HG03066 (cell line): ENCODE measurements at regions not wholly inside any gene's neighbourhood (a gene's known extent, or its start where the extent isn't known, plus 50 kb on each side); places are given as distances from the start of the nearest gene placed in this dataset.

Experiments used
- ATAC-seq: cut with Tn5 transposase; IDR thresholded peaks from one replicate; pipeline ENCODE4 v1.9.1; 2021; ENCODE audit warnings: low read depth; ENCODE audit not compliant: unreplicated experiment

DNA sequence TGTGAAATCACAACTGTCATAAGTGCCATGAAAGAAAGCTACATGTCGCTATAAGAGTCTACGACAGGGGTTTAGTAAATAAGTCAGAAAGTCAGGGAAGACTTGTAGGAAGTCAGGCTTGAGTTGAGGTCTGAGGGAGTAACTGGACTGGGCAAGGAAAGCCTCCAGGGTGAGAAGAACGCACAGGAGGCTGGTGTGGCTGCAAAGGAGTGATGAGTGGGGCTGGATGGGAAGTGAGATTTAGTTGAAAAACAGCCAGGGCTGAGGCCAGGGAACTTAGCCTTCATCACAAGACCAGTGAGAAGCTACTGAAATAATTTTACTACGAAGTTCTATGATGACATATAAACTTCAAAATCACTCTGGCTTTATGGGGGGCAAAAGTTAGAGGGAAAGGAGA, 763.7 kb upstream of the PHF14 start:
- no peak for ATAC-seq

DNA sequence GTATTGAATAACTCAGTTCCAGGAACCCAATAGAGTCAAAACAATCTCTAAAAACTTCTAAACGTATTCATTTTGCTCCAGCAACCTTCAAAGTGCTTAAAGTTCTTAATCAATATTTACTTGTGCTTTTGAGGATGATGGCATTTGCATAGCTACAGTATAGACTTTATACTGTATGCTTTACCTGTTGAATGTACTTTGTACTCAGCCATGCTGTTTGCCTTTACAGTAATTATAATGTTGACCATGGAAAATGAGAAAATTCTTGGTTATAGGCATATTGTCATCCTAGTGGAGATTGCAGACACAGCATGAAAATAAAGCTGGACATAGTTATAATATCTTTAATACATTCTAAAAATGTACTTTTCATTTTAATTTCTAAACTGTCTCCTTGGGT, 762.7 kb upstream of the PHF14 start:
- no peak for ATAC-seq

DNA sequence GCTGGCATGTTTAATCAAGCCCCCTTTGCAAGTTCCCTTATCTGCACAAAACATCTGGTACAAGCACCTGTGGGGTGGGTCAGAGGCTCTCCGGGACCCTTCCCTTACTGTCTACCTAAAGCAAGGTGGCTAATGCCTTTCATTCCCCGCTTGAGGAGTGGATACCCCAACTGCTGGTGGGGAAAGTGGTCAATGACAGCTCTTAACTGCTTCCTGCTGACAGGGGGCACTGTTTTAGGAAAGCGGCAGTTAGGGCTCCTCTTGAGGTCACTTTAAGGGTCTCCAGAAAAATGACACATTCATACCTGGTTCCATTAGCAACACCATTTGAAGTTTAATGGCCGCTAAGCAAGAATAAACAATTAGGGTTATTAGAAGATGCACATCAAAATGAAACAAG, 761.8 kb upstream of the PHF14 start:
- ATAC-seq: no peak

DNA sequence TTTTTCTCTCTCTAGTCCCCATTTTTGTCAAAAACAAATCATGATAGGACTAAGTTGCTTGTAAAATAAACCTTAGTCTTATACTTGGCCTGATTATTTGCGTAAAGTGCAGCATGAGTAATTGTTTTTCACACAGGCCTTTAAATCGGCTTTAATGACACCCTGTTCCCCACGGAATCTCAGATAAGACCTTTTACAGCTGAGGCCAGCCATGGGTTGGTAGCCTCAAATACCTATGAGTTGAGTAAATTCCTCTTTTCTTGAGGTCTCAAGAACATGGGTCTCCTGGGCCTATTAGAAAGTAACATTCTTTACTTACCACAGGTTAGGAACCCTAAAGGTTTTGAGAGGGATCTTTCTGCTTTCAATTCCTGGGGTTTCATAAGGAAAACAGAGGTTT, 761.0 kb upstream of the PHF14 start:
- no peak for ATAC-seq

DNA sequence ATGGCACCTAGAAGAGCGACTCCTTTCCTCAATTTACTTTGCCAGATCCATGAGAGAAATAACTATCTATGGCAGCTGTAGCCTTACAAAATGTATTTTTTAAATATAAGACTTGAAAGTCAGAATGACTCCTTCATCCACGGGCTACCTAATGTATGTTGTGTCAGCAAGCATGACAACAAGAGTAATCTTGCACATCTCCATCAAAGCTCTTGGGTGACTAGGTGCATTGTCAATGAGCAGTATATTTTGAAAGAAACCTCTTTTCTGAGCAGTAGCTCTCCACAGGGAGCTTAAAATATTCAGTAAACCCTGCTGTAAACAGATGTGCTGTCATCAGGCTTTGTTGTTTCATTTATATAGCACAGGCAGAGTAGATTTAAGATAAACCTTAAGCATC, 757.2 kb upstream of the PHF14 start:
- no peak for ATAC-seq

DNA sequence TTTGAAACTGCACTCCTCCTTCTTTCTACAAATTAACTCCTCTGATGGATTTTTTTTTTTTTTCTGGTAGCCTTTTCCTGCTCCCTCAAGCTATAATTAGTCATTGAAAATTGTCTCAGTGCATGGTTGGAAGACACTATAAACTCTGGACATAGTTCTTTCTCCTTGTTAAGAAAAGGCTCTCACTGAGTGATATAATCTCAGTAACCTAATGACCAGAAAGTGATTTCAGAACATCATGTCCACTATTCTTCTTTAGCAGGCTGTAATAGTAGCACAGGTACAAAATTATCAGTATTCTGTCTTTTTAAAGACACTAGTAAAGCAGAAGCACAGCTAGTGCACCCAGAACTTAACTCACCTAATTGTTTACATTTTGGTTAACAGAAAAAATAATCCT, 752.6 kb upstream of the PHF14 start:
- ATAC-seq: no peak

DNA sequence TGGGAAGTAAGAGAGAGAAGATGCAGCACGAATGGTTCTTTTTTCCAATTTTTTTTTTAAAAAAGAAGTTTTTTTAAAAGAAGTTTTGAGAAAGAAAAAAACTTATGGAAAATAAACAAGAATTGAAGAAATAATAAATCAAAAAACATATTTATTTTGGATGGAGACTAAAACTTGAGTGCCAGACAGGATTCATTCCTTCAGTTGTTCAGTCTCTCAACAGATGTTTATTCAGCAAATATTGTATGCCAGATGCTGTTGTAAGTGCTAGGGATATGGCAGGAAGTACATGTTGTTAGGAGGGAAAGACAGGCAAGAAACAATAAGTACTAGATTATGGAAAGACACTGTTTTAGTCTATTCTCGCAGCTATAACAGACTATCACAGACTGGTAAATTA, 750.7 kb upstream of the PHF14 start:
- no peak for ATAC-seq

DNA sequence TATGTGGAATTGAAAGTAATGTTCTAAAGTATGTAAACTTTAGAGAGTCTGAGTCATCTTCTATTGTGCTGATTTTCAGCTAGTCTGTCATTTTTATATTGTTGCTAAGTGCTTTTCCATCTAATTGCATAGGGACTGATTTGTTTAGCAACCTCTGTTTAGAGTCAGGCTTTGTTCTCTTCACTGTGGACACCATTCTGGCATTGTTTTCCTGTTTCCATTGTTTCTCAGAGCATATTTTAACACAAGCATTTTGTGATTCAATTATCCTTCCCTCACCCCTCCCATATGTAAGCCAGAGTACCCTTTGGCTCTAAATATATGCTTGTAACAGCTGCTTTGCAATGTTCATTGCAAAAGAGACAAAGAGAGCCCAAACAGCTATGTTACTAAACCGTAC, 748.4 kb upstream of the PHF14 start:
- no peak for ATAC-seq

DNA sequence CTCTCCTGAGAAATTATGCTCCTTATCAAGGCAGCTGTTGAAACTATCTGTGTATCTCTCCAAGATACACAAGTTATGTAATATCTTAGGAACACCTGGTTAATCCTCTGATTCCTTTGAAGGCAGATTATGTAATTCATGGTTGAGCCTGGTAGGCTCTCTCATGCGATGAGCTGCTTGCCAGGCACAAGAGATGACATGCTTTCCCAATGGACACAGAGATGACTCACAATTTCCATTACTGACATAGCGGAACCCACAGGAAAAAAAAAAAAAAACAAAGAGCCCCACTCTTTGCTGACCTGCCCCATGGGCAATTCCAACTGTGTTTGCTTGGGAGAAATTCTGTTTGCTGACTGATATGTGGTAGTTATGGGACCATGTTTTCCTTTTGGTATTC, 736.4 kb upstream of the PHF14 start:
- ATAC-seq: no peak

DNA sequence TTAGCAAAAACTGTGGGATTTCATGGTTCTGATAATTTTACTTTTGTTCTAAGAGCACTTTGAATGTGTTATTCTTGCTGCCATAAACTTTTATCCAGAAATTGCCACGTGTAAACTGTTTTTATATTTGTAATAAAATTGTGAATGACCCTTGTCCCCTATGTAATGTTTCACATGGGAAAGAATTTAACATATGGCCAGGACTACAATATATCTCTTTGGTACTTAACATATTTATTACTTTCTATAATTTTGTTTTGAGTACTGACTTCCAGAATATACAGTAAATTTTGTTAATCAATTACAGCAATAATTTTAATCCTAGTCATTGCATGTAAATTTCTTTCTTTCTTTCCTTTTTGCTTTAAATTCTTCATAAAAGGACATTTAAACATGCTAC, 735.0 kb upstream of the PHF14 start:
- ATAC-seq: no peak

DNA sequence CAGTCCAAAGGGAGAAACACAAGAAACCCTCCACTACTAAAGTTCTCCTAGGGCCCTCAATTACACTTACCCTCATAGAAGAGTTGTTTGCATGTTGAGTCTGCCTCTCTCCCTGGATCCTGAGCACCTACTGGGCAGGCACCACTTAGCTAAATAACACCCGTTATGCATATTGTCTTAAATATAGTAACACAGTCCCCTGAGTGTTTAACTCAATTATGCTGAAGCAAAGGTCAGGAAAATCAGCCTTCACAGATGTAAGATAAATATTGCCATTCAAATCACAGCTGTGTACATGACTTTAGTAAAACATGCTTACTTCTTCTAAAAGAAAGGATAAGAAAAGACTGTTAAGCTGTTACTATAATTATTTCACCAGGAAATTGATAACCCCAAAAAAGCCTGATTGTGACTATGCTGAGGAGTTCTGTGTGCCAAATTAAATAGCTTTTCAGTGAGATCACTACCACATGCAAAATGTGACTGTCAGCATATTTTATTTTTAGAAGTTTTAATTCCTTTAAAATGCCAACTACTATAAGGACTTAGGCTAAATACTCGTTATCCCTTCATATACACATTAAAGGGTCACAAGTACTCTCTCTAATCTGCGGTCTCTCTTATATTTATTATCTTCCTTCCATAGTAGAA, 733.9 kb upstream of the PHF14 start:
- ATAC-seq: no peak

DNA sequence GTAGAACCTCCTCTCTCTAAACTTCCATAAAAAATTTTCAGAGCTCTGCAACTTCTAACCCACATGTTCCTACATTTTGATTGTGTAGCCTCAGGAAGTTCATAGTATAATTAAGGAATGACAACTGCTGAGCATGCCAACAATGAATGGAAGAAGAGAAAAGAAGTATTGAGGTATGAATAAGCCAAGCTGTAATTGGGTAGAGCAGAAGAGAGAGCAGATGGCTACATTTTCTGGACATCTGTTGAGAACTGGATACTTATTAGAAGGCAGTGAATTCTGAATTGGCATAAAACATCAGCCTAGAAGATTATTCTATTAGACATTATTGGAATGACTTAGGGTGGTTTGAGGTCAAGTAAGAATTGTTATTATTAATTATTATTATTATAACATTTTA, 728.3 kb upstream of the PHF14 start:
- ATAC-seq: no peak

DNA sequence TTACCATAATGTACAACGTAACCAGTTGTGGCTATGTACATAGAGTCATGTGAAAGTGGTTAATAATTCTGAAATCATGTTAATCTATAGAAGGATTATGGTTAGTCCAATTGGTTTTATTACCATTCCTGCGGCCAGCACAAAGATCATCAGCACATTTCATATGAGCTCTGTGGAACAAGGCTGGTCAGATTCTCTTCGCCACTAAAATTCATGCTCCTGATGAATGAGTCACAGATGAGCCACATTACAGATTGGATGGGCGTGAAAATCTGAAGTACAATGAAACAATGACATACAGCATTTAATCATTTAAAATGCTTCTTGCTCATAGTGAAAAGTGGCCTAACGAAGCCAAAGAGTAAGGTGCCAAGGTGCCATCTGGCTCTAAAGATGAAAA, 716.2 kb upstream of the PHF14 start:
- ATAC-seq: no peak

DNA sequence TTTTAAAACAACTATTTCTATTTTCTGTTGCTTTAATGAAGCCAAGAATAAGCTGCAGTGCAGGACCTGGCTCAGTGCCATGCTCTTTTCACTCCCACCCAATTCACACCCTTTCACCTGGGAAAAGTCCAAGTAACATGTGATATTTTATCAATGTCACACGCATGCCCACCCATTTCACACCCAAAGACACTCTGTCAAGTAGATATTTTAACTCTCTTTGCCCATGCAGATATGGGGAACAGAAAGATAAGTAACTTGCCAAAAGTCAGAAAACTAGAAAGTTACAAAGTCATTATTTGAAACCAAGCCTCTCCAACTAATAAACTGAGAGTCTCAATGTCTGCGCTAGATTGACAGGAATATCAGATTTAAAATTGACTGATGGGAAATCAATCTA, 706.7 kb upstream of the PHF14 start:
- no peak for ATAC-seq

DNA sequence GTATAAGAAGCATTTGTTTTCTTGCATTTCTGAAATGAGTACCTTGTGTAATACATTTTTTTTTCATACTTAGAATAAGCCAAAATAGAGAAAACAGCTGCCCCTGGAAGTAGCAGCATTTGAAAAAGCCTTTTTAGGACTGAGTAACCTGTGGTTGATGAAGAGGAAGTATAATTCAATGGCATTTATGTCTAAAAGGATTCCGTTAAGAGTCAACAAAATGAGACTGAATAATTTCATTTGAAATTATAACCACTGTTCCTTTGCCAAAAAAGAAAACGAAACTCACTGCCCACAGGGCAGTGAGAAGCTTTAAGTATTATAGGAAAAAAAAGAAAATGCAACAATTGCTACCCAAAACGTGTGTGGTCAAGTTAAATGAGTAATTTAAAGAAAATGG, 705.6 kb upstream of the PHF14 start:
- no peak for ATAC-seq

DNA sequence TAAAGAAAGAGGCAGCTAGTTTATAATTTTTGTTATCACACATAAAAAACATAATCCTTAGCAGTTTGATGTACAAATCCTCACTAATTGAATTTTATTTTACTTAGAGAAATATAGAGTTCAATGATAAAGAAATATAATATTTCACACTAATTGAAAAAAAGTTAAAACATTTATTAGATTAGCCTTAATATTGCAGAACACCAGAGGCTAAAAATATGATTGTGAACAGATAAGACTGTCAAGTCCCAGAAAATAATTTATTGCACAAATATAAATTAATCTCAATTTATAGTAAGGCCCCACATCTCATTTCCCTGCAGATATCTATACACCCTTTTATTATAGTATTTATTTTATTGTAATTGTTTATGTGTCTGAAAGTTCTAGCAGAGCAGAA, 690.8 kb upstream of the PHF14 start:
- no peak for ATAC-seq

DNA sequence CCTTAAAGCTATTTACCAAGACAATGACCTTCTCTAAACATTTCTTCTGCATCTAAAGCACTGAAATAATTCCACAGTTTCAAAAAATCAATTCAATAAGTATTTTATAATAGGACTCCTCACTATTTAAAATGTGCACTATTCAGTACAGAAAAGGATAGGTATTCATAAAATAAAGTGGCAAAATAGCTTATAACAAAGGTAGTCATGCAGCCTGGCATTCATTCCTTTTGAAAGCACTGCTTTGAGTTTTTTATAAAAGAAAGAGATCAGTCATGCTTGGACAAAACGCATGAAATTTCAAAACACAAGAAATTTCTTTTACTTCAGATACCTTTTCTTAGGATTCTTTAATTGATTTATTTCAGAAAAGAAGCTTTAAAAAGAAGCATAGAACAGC, 689.7 kb upstream of the PHF14 start:
- no peak for ATAC-seq

DNA sequence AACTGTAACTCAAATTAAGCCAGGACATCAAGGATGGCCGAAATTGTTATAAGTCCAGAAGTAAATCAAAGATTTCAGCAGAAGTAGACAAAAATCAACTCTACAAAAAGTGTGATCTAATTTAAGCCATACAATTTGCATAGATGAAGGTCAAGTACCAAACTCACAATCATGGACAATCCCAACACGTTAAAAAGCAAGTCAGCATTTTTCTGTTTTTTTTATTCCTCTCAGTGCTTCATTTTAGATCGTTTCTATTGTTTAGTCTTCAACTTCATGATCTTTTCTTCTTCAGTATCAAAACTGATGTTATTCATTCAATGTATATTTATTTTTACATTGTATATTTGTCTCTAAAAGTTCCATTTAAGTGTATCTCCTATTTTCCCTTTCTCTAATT, 674.3 kb upstream of the PHF14 start:
- no peak for ATAC-seq

DNA sequence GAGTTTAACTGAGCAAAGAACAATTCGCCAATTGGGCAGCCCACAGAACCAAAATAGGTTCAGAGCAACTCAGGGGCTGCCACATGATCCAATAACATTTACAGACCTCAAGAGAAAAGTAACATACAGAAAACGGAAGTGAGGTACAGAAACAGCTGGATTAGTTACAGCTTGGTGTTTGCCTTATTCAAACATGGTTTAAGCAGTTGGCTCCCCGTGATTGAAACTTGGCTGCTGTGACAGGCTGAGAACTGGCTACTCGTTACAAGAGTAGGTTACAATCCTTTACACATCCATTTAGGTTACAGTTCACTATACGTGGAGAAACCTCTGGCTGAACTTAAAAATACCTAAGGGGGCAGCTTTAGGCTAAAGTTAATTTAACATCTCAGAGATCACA, 673.1 kb upstream of the PHF14 start:
- ATAC-seq: no peak

DNA sequence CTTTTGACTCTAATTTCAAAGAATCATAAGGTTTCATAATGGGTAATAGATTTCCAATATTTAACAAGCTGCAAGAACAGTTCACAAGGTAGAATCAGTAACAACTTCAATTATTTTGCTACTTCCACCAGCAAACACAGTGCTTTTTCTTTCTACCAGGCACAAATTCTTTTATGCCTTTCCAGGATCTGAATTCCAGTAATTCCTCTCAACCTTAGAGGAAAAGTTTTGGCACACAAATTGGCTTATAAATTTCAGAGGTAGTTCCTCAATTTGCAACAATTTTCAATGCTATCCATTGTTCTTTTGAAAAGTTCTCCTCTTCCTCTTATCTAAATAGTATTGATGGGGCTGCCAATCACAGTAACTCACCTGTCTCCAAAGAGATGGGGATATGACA, 665.4 kb upstream of the PHF14 start:
- ATAC-seq: no peak

DNA sequence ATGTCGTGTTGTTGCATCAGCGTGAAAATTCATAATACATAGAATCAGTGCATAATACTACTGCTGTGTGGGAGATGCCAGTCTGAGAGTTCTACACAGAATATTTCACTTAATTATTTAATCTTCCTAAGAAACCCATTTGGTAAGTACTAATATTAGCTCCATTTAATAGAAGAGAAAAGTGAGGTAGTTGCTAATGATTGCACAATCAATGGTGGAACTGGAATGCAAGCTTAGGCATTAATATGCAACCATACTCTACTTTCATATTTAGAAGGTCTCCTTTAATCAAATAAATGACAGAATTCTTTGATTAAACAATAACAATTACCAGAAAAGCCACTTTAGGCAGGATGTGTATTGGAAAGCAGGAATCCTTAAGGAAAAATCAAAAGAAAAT, 660.7 kb upstream of the PHF14 start:
- no peak for ATAC-seq

DNA sequence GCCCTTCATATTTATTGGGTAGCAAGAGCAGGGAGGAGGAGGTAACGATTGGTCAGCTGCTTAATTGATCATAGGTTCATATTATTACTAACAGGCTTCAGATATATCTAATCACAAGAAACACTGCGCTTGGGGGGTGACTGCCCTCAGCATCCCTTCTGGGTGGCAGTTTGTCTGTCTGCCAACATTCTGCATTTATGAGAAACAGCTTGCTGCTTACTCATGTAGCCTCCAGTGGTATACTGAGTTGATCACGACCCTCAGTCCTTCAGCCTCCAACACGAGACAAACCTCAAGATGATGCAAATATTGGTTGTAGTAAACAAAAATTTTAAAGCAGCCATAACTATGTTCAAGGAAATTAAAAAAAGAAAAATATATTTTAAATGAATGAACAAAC, 657.8 kb upstream of the PHF14 start:
- ATAC-seq: no peak

DNA sequence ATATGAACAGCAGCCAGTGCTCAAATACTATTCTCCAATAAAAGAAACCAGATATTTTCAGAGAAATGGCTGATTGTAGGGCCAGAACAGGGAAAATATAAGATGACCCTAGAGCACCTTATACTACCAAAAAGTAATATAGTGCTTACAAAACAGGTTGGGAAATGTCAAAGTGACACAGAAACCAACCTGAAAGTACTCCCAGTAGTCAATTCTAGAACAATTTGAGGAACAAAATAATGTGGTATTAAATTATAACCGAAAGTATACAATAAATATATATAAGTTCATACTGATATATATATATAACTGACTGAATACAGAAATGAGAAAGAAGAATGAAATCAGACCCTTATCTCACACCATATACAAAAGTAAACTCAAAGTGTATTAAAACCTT, 657.2 kb upstream of the PHF14 start:
- no peak for ATAC-seq
